Right lobe of liver (tissue), 6 donors: ENCODE measurements at regions not wholly inside any gene's neighbourhood (a gene's known extent, or its start where the extent isn't known, plus 50 kb on each side); places are given as distances from the start of the nearest gene placed in this dataset.

ENCODE experiments used
- ATAC-seq, 4 donors: fragments of 200-7000 bp; cut with Tn5 transposase; one replicate each; pipeline ENCODE4 v1.9.1; 2020; ENCODE audit warnings: mild to moderate bottlenecking in 4 of 4, moderate library complexity in 4 of 4
- DNase-seq, 3 donors: peaks; one replicate each; pipeline ENCODE4 v3.0.0-alpha.2; 2020
- H3K27ac ChIP-seq, 3 donors: fragments of 200-600 bp; one replicate each; pipeline ENCODE4 v1.8.0; 2022
- H3K27me3 ChIP-seq, 2 donors: fragments of 200-600 bp; one replicate each; pipeline ENCODE4 v1.8.0; 2022
- H3K36me3 ChIP-seq, 4 donors: fragments of 200-600 bp; sonication (generic) in 1 of 4; one replicate each; pipeline versions ENCODE4 v1.5.1 to v1.8.0; 2017 to 2022; ENCODE audit warnings: control low read depth in 1 of 4
- H3K4me1 ChIP-seq, 4 donors: fragments of 200-600 bp; sonication (generic) in 1 of 4; one replicate each; pipeline versions ENCODE4 v1.5.1 to v1.8.0; 2017 to 2022; ENCODE audit warnings: control low read depth in 1 of 4
- H3K4me3 ChIP-seq, 3 donors: fragments of 200-600 bp; one replicate each; pipeline ENCODE4 v1.8.0; 2022
- H3K9me3 ChIP-seq, 4 donors: fragments of 200-600 bp; sonication (generic) in 1 of 4; one replicate each; pipeline versions ENCODE4 v1.5.1 to v1.8.0; 2017 to 2022; ENCODE audit warnings: control low read depth in 1 of 4
- POLR2A ChIP-seq: fragments of 450-650 bp; IDR thresholded peaks from one replicate; pipeline ENCODE4 v1.6.1; 2017; ENCODE audit warnings: antibody characterized with exemption, mild to moderate bottlenecking
- WGBS: methylation state at CpG from one replicate; pipeline ENCODE4 v1.1.6; 2018; ENCODE audit warnings: low coverage, low lambda C conversion rate; ENCODE audit not compliant: insufficient coverage; ENCODE audit errors: missing lambda C conversion rate; 5-methylcytosine and 5-hydroxymethylcytosine counted together
- intact Hi-C, 2 donors: fragments of 100-400 bp; cut with DNase I; formaldehyde crosslinking; loops; one replicate each; pipeline versions ENCODE4 v1.11.2 to v1.14.1; 2022
- TF ChIP-seq, protein P1 (sequence below), 4 donors: fragments of 200-600 bp in 3 of 4; fragments of 450-650 bp in 1 of 4; IDR thresholded peaks; one replicate each; pipeline versions ENCODE4 v1.5.1 to v1.8.0; 2016 to 2022; ENCODE audit warnings: antibody characterized with exemption in 4 of 4, mild to moderate bottlenecking in 2 of 4
- donor health status: DM: no; HTN: yes; CAD: no.
- donor health status: DM: no; HTN: no; CAD: no.
- donor health status: DM: no; HTN: no; CAD: no.
- donor health status: DM: no; HTN: yes; CAD: no.
- donor health status: DM: no; HTN: yes; CAD: no.

DNA sequence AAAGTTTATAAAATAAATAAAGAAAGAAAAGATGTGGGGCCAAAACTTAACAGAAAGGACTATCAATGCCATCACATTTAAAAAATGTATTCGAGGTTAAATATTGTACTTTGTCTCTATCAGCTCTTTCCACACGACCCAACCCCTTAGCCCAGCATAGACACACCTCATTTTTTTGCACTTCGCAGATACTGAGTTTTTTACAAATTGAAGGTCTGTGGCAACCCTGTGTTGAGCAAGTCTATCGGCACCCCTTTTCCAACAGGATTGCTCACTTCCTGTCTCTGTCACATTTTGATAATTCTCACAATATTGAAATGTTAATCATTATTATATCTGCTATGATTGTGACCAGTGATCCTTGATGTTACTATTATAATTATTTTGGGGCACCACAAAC lies 151.6 kb upstream of the TBX20 start:
- DNase-seq (no peak), ATAC-seq (no peak)
- TF ChIP-seq POLR2A, result no peak
- TF ChIP-seq, protein P1, sequence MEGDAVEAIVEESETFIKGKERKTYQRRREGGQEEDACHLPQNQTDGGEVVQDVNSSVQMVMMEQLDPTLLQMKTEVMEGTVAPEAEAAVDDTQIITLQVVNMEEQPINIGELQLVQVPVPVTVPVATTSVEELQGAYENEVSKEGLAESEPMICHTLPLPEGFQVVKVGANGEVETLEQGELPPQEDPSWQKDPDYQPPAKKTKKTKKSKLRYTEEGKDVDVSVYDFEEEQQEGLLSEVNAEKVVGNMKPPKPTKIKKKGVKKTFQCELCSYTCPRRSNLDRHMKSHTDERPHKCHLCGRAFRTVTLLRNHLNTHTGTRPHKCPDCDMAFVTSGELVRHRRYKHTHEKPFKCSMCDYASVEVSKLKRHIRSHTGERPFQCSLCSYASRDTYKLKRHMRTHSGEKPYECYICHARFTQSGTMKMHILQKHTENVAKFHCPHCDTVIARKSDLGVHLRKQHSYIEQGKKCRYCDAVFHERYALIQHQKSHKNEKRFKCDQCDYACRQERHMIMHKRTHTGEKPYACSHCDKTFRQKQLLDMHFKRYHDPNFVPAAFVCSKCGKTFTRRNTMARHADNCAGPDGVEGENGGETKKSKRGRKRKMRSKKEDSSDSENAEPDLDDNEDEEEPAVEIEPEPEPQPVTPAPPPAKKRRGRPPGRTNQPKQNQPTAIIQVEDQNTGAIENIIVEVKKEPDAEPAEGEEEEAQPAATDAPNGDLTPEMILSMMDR (IDR thresholded peaks at IDR 0.05), result no peak
- no peak overlapping the region for H3K27ac ChIP-seq
- H3K4me1 ChIP-seq, result peaks cover 0 to 19% (median 3%) of the 10 kb centered on the region in 4 donors
- 57% methylated on average over 4 of the region's 4 CpGs for WGBS
- no peaks in the 10 kb centered on the region for H3K9me3 ChIP-seq
- H3K27me3 ChIP-seq, result no peaks in the 10 kb centered on the region
- intact Hi-C loops, result no loop called here
- H3K4me3 ChIP-seq, result no peak overlapping the region
- no peaks in the 10 kb centered on the region for H3K36me3 ChIP-seq

DNA sequence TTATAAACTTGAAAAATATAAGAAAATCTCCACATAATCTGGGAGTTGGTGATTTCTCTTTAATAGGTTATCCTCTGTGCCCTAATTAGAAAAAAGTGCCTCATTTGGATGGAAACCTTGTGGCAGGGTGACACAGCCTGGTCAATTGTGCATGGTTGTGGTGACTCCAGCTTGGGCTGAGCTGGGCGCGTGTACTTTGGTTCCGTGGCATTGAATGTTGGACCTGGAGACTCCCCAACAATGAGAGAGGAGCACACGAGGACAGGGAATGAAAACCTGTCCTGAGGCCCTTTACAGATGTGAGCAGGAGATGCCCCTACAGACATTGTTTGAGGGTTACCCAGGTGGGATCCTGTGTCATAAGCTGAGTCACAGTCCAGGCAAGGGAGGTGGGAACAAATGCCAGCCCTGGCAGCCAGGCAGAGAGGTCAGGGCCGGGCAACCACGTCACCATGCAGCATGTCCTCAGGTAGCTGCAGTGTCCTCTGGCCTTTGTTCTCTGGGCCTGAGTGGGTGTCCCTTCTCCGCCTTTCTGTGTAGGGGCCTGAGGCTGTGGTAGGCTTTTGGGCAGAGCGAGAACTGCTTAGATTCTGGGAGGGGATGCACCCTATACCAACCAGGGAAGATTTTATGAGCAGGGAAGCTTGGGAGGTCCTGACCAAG lies 147.4 kb upstream of the TBX20 start:
- 42% methylated on average over 4 of the region's 8 CpGs for WGBS
- H3K4me1 ChIP-seq, result peaks cover 0 to 32% (median 3%) of the 10 kb centered on the region in 4 donors
- H3K27me3 ChIP-seq, result no peaks in the 10 kb centered on the region
- H3K27ac ChIP-seq, result peak overlapping the region in 1 of 3 donors; percentile 46
- no peak for TF ChIP-seq POLR2A
- TF ChIP-seq, protein P1 (IDR thresholded peaks at IDR 0.05), result peak in 1 of 4 donors; percentile 30
- no peaks in the 10 kb centered on the region for H3K36me3 ChIP-seq
- intact Hi-C loops, result no loop called here
- no peaks in the 10 kb centered on the region for H3K9me3 ChIP-seq
- H3K4me3 ChIP-seq, result no peak overlapping the region
- peak; percentile 94 to 98 (median 96) for ATAC-seq
- DNase-seq, result peak; percentile 79 to 91 (median 90)

DNA sequence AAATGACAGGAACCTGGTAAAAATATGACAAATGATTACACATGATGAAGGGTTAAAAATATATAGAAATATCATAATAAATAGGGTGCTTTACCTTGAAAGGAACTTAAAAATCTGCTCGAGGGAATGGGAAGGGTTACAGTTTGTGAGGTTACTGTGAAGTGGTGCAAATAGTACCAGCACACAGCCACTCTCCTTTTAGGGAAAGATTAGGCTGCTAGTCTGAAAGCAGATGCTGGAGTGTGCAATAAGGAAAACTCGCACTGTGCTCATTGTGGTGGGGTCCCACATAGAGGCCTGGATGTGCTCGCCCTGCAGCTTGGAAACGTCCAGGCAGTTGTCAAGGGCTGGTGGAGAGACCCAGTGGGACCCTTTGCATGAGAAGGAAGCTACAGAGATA lies 145.9 kb upstream of the TBX20 start:
- no peak for ATAC-seq

DNA sequence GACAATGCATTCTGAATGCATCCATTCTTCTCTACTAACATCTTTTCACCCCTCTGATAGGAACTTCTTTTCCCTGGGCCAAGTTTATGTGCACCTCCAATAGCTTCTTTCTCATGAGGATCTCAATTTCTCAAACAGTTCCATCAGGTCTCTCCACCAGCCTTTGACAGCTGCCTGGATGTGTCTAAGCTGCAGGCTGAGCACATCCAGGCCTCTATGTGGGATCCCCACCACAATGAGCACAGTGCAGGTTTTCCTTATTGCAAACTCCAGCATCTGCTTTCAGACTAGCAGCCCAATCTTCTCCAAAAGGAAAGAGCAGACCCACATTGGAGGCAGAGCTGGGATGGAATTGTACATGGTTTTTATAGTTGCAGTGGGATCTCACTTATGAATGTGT lies 145.3 kb upstream of the TBX20 start:
- DNase-seq (no peak), ATAC-seq (no peak)
- no peak for TF ChIP-seq POLR2A
- TF ChIP-seq, protein P1 (IDR thresholded peaks at IDR 0.05), result no peak
- Histone ChIP-seq H3K4me1 (peaks cover 0 to 32% (median 3%) of the 10 kb centered on the region in 4 donors), H3K27ac (no peak overlapping the region), H3K4me3 (no peak overlapping the region), H3K9me3 (no peaks in the 10 kb centered on the region), H3K36me3 (no peaks in the 10 kb centered on the region), H3K27me3 (no peaks in the 10 kb centered on the region)
- intact Hi-C loops, result no loop called here

More for the DNA sequence above, 145.9 kb upstream of the TBX20 start:
- Histone ChIP-seq H3K27ac (no peak overlapping the region), H3K4me1 (peaks cover 0 to 32% (median 3%) of the 10 kb centered on the region in 4 donors), H3K27me3 (no peaks in the 10 kb centered on the region), H3K4me3 (no peak overlapping the region), H3K36me3 (no peaks in the 10 kb centered on the region), H3K9me3 (no peaks in the 10 kb centered on the region)
- intact Hi-C loops, result no loop called here
- TF ChIP-seq POLR2A, result no peak
- TF ChIP-seq, protein P1 (IDR thresholded peaks at IDR 0.05), result no peak
- DNase-seq, result no peak
- 73% methylated on average over 4 of the region's 4 CpGs for whole genome bisulfite sequencing
